OCI-LY3 (cell line): ENCODE measurements at regions not wholly inside any gene's neighbourhood (a gene's known extent, or its start where the extent isn't known, plus 50 kb on each side); places are given as distances from the start of the nearest gene placed in this dataset.

ENCODE experiments used
- H2AFZ ChIP-seq: fragments of 200-600, 300-600 bp; shearing (Covaris generic); 2 replicates; pipeline ENCODE4 v1.6.0; 2014; ENCODE audit warnings: antibody characterized with exemption, low read depth, low read length
- H3K27ac ChIP-seq: fragments of 200-600, 300-600 bp; sonication (generic); 2 replicates; pipeline ENCODE4 v1.5.1; 2014; ENCODE audit warnings: mild to moderate bottlenecking, low read length, moderate library complexity, mixed read lengths
- H3K27me3 ChIP-seq: fragments of 200-600, 300-600 bp; sonication (generic); 2 replicates; pipeline ENCODE4 v1.6.1; 2014; ENCODE audit warnings: low read depth, low read length, mixed read lengths
- H3K36me3 ChIP-seq: fragments of 200-600, 300-600 bp; sonication (generic); replicated peaks from 2 replicates; pipeline ENCODE3; 2014; ENCODE audit warnings: low read depth, low read length, mixed read lengths
- H3K4me1 ChIP-seq: fragments of 300-600, 200-600 bp; sonication (generic); 2 replicates; pipeline ENCODE4 v1.6.1; 2014; ENCODE audit warnings: low read length, mixed read lengths
- H3K4me2 ChIP-seq: fragments of 200-600, 300-600 bp; sonication (generic); 2 replicates; pipeline ENCODE4 v1.6.1; 2014; ENCODE audit warnings: low read length, mixed read lengths
- H3K4me3 ChIP-seq: fragments of 300-600, 200-600 bp; sonication (generic); 2 replicates; pipeline ENCODE4 v1.5.1; 2014; ENCODE audit warnings: antibody characterized with exemption, mild to moderate bottlenecking, low read length, moderate library complexity
- H3K79me2 ChIP-seq: fragments of 300-600, 200-600 bp; shearing (Covaris generic); 2 replicates; pipeline ENCODE4 v1.6.1; 2014; ENCODE audit warnings: mild to moderate bottlenecking, low read length, mixed read lengths
- H3K9ac ChIP-seq: fragments of 300-600, 200-600 bp; shearing (Covaris generic); 2 replicates; pipeline ENCODE4 v1.6.0; 2014; ENCODE audit warnings: mild to moderate bottlenecking, low read length, moderate library complexity
- H3K9me3 ChIP-seq: fragments of 200-600, 300-600 bp; shearing (Covaris generic); 2 replicates; pipeline ENCODE4 v1.6.1; 2014; ENCODE audit warnings: low read length, mixed read lengths; ENCODE audit not compliant: insufficient read depth
- H4K20me1 ChIP-seq: fragments of 200-600, 300-600 bp; sonication (generic); 2 replicates; pipeline ENCODE4 v1.6.1; 2016; ENCODE audit warnings: low read length, mixed read lengths; ENCODE audit not compliant: insufficient read depth
- EZH2phosphoT487 ChIP-seq: fragments of 200-600 bp; shearing (Covaris generic); IDR thresholded peaks from 2 replicates; pipeline ENCODE4 v1.6.1; 2018; ENCODE audit warnings: antibody characterized with exemption, mixed run types, low read depth
- TF ChIP-seq, protein P1 (sequence below): fragments of 200-600, 300-600 bp; sonication (generic); IDR thresholded peaks from 2 replicates; pipeline ENCODE4 v1.5.1; 2014; ENCODE audit warnings: antibody characterized with exemption, low read length, low read depth

DNA sequence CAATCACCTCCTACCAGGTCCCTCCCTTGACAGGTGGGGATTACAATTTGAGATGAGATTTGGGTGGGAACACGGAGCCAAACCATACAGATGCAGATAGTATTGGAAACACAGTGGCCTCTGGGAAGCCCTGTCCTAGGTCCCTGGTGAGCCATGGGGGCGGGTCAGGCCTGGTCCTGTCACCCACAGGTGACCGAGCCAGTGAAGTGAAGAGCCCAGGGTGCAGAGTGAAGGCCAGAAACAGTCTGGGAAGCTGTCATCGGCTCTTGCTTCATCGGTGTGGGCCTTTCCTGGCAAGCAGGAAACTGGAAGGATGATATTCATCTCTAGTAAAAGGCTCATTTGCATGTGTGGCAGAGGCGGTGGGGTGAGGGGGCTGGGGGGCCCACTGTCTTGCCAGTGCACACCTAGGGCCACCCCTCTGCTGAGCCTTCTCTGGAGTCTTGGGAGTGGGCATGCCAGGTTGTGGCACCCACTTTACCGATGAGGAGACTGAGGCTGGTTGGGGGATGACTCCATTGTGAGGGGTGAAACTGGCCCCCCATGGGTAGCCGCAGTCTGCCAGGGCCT is 290.6 kb downstream of the NDUFA10 start:
- Histone ChIP-seq H4K20me1 (no peaks in the 10 kb centered on the region), H3K4me1 (no peaks in the 10 kb centered on the region), H2AFZ (no peak overlapping the region), H3K79me2 (no peaks in the 10 kb centered on the region), H3K9ac (no peak overlapping the region), H3K4me3 (no peak overlapping the region), H3K36me3 (no peaks in the 10 kb centered on the region), H3K27ac (no peak overlapping the region), H3K9me3 (no peaks in the 10 kb centered on the region), H3K27me3 (no peaks in the 10 kb centered on the region), H3K4me2 (no peak overlapping the region)
- TF ChIP-seq, protein P1, sequence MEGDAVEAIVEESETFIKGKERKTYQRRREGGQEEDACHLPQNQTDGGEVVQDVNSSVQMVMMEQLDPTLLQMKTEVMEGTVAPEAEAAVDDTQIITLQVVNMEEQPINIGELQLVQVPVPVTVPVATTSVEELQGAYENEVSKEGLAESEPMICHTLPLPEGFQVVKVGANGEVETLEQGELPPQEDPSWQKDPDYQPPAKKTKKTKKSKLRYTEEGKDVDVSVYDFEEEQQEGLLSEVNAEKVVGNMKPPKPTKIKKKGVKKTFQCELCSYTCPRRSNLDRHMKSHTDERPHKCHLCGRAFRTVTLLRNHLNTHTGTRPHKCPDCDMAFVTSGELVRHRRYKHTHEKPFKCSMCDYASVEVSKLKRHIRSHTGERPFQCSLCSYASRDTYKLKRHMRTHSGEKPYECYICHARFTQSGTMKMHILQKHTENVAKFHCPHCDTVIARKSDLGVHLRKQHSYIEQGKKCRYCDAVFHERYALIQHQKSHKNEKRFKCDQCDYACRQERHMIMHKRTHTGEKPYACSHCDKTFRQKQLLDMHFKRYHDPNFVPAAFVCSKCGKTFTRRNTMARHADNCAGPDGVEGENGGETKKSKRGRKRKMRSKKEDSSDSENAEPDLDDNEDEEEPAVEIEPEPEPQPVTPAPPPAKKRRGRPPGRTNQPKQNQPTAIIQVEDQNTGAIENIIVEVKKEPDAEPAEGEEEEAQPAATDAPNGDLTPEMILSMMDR = no peak
- TF ChIP-seq EZH2phosphoT487 = no peak

DNA sequence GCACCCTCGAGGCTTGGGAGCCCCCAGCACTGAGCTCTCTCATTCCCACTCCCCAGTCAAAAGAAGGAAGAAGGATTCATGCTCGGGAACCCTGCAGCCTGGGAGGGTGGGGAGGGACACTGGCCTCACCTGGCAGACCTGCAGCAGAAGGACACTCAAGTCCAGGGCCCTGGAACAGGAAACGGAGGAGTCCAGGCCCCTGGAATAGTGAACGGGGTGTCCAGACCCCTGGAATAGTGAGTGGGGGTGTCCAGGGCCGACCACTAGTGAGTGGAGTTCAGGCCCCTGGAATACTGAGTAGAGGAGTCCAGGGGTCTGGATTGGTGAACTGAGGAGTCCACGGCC is 292.5 kb downstream of the NDUFA10 start:
- H3K4me2 ChIP-seq = no peak overlapping the region
- H4K20me1 ChIP-seq = no peaks in the 10 kb centered on the region
- no peak overlapping the region for H3K27ac ChIP-seq
- no peak overlapping the region for H3K9ac ChIP-seq
- H3K79me2 ChIP-seq = no peaks in the 10 kb centered on the region
- no peak overlapping the region for H2AFZ ChIP-seq
- no peaks in the 10 kb centered on the region for H3K4me1 ChIP-seq
- no peaks in the 10 kb centered on the region for H3K27me3 ChIP-seq
- no peak overlapping the region for H3K4me3 ChIP-seq
- TF ChIP-seq, protein P1 = no peak
- TF ChIP-seq EZH2phosphoT487 = no peak
- no peaks in the 10 kb centered on the region for H3K9me3 ChIP-seq
- no peaks in the 10 kb centered on the region for H3K36me3 ChIP-seq

DNA sequence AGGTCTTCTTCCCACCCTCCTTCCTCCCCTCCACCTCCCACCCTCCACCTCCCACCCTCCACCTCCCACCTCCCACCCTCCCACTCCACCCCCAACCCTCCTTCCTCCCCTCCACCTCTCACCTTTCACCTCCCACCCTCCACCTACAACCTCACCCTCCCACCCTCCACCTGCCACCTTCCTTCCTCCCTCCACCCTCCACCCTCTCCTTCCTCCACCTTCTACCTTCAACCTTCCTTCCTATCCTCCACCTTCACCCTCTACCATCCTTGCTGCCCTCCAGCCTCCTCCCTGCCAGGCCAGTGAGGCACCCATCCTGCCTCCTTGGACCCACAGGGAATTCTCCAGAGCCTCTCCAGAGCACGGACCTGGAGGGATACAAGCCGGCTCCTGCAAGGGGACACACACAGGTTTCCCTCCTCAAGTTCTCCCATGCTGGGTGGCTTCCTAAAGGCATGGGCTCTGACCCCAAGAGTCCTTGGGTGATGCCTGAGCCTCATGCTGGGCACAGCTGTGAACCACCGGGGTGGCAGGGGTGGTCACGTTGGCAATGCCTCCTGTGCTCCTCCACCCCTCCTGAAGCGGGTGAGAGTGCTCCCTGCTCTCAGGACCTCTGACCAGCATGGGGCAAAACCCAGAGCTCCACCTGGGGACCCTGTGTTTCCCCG is 293.0 kb downstream of the NDUFA10 start:
- no peak overlapping the region for H3K4me2 ChIP-seq
- H3K79me2 ChIP-seq = no peaks in the 10 kb centered on the region
- TF ChIP-seq, protein P1 = no peak
- no peak for TF ChIP-seq EZH2phosphoT487
- no peaks in the 10 kb centered on the region for H3K36me3 ChIP-seq
- no peak overlapping the region for H2AFZ ChIP-seq
- H3K4me3 ChIP-seq = no peak overlapping the region
- H3K27ac ChIP-seq = no peak overlapping the region
- no peaks in the 10 kb centered on the region for H4K20me1 ChIP-seq
- no peaks in the 10 kb centered on the region for H3K4me1 ChIP-seq
- H3K9ac ChIP-seq = no peak overlapping the region
- no peaks in the 10 kb centered on the region for H3K9me3 ChIP-seq
- H3K27me3 ChIP-seq = no peaks in the 10 kb centered on the region

DNA sequence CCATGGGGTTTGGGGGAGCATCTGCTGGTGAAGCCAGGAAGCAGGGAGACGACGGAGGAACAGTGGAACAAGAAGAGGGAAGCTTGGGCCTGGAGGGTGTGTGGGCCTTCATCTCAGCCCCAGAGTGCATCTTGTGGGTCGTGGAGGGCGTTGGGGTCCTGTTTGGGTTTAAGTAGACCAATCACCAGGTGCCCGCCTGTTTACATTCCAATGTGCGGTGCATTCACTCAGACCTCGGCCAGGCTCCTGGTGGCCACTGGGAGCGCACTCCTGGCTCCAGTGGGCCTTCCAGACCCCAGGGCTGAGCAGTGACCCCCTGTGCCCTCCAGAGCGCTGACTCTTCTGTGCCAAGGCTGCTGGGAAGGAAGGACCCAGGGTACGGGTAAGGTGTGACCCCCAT is 293.7 kb downstream of the NDUFA10 start:
- Histone ChIP-seq H4K20me1 (no peaks in the 10 kb centered on the region), H3K4me1 (no peaks in the 10 kb centered on the region), H3K27me3 (no peaks in the 10 kb centered on the region), H3K36me3 (no peaks in the 10 kb centered on the region), H2AFZ (no peak overlapping the region), H3K4me3 (no peak overlapping the region), H3K9ac (no peak overlapping the region), H3K79me2 (no peaks in the 10 kb centered on the region), H3K27ac (no peak overlapping the region), H3K9me3 (no peaks in the 10 kb centered on the region), H3K4me2 (no peak overlapping the region)
- no peak for TF ChIP-seq EZH2phosphoT487
- TF ChIP-seq, protein P1 = no peak
